SU-DHL-6 (cell line): ENCODE measurements at regions not wholly inside any gene's neighbourhood (a gene's known extent, or its start where the extent isn't known, plus 50 kb on each side); places are given as distances from the start of the nearest gene placed in this dataset.

Experiments used
- H2AFZ ChIP-seq: fragments of 200-600 bp; sonication (generic); 2 replicates; pipeline ENCODE4 v1.6.1; 2014; ENCODE audit warnings: low read depth, mild to moderate bottlenecking, moderate library complexity, mixed read lengths, antibody characterized with exemption, low read length; ENCODE audit not compliant: severe bottlenecking
- H3F3A ChIP-seq: fragments of 200-600 bp; shearing (Covaris generic); 2 replicates; pipeline ENCODE4 v1.6.0; 2016; ENCODE audit warnings: antibody characterized with exemption, mild to moderate bottlenecking; ENCODE audit not compliant: insufficient read depth
- H3K27ac ChIP-seq: fragments of 200-600 bp; sonication (generic); 2 replicates; pipeline ENCODE4 v1.5.1; 2016; ENCODE audit warnings: low read depth, mild to moderate bottlenecking, low read length, moderate library complexity, mixed read lengths
- H3K27me3 ChIP-seq: fragments of 200-600 bp; sonication (generic), shearing (Covaris generic); 2 replicates; pipeline ENCODE4 v1.6.0; 2014; ENCODE audit warnings: mild to moderate bottlenecking, low read length
- H3K36me3 ChIP-seq: fragments of 200-600 bp; sonication (generic); 2 replicates; pipeline ENCODE4 v1.6.1; 2014; ENCODE audit warnings: mild to moderate bottlenecking, low read length, mixed read lengths
- H3K4me2 ChIP-seq: fragments of 300-600, 200-600 bp; shearing (Covaris generic), sonication (generic); 2 replicates; pipeline ENCODE4 v1.6.0; 2014; ENCODE audit warnings: low read length, low read depth, mild to moderate bottlenecking; ENCODE audit not compliant: poor library complexity, severe bottlenecking
- H3K4me3 ChIP-seq: fragments of 200-600 bp; sonication (generic); 2 replicates; pipeline ENCODE4 v1.5.1; 2014; ENCODE audit warnings: antibody characterized with exemption, low read length, mild to moderate bottlenecking, mixed read lengths; ENCODE audit not compliant: insufficient read depth, poor library complexity, severe bottlenecking
- H3K79me2 ChIP-seq: fragments of 200-600 bp; sonication (generic); 2 replicates; pipeline ENCODE4 v1.6.1; 2014; ENCODE audit warnings: mild to moderate bottlenecking, low read length, moderate library complexity; ENCODE audit not compliant: insufficient read depth
- H3K9ac ChIP-seq: fragments of 200-600 bp; sonication (generic); 2 replicates; pipeline ENCODE4 v1.7.0; 2014; ENCODE audit warnings: mild to moderate bottlenecking, low read length
- H3K9me2 ChIP-seq: fragments of 200-600 bp; sonication (generic); replicated peaks from 2 replicates; pipeline ENCODE4 v1.6.1; 2014; ENCODE audit warnings: low read length; ENCODE audit not compliant: insufficient read depth
- H3K9me3 ChIP-seq: fragments of 200-600 bp; sonication (generic); 2 replicates; pipeline ENCODE4 v1.6.1; 2014; ENCODE audit warnings: low read length, mixed read lengths; ENCODE audit not compliant: insufficient read depth
- H4K20me1 ChIP-seq: fragments of 200-600 bp; sonication (generic); 2 replicates; pipeline ENCODE4 v1.6.1; 2014; ENCODE audit warnings: low read depth, mild to moderate bottlenecking, antibody characterized with exemption, low read length, moderate library complexity, mixed read lengths
- CTCF ChIP-seq: fragments of 200-600 bp; sonication (generic); IDR thresholded peaks from one replicate; pipeline ENCODE4 v1.5.1; 2017; ENCODE audit warnings: antibody characterized with exemption, mild to moderate bottlenecking, low read length, moderate library complexity; ENCODE audit not compliant: insufficient read depth, poor library complexity, severe bottlenecking
- EZH2phosphoT487 ChIP-seq: fragments of 200-600 bp; sonication (generic), shearing (Covaris generic); conservative IDR thresholded peaks from 2 replicates; pipeline ENCODE4 v1.6.1; 2018; ENCODE audit warnings: mild to moderate bottlenecking, antibody characterized with exemption, low read length, moderate library complexity, mixed read lengths

GRCh38 chr1:30596891-30597290, 126.5 kb downstream of the MATN1 start:
- Histone ChIP-seq H3K9ac (no peak overlapping the region), H3K4me3 (no peak overlapping the region), H4K20me1 (no peaks in the 10 kb centered on the region), H3K9me2 (no peaks in the 10 kb centered on the region), H2AFZ (no peak overlapping the region), H3K4me2 (no peak overlapping the region), H3K36me3 (no peaks in the 10 kb centered on the region), H3K27me3 (0 out of 2 replicates have a peak, but pooled peaks cover 3% of the 10 kb centered on the region), H3F3A (no peaks in the 10 kb centered on the region), H3K27ac (no peak overlapping the region), H3K79me2 (no peaks in the 10 kb centered on the region), H3K9me3 (no peaks in the 10 kb centered on the region)
- no peak for TF ChIP-seq EZH2phosphoT487
- no peak for TF ChIP-seq CTCF

- Histone ChIP-seq H3F3A (no peaks in the 10 kb centered on the region), H3K27ac (no peak overlapping the region), H3K9me2 (no peaks in the 10 kb centered on the region), H3K4me3 (no peak overlapping the region), H3K9me3 (no peaks in the 10 kb centered on the region), H2AFZ (no peak overlapping the region), H3K36me3 (no peaks in the 10 kb centered on the region), H3K79me2 (no peaks in the 10 kb centered on the region), H3K27me3 (0 out of 2 replicates have a peak, but pooled peaks cover 3% of the 10 kb centered on the region), H4K20me1 (no peaks in the 10 kb centered on the region), H3K9ac (no peak overlapping the region), H3K4me2 (no peak overlapping the region)
- TF ChIP-seq CTCF (no peak), EZH2phosphoT487 (no peak)
Observed at GRCh38 chr1:30596470-30596869, 126.9 kb downstream of the MATN1 start.

- TF ChIP-seq EZH2phosphoT487 (no peak), CTCF (no peak)
- H3K9me3 ChIP-seq = no peaks in the 10 kb centered on the region
- H3F3A ChIP-seq = no peaks in the 10 kb centered on the region
- no peak overlapping the region for H2AFZ ChIP-seq
- H3K27ac ChIP-seq = no peak overlapping the region
- H4K20me1 ChIP-seq = no peaks in the 10 kb centered on the region
- H3K79me2 ChIP-seq = no peaks in the 10 kb centered on the region
- no peak overlapping the region for H3K4me2 ChIP-seq
- H3K9me2 ChIP-seq = no peaks in the 10 kb centered on the region
- H3K27me3 ChIP-seq = no peaks in the 10 kb centered on the region; the same call in 1 of the 2 replicates
- H3K9ac ChIP-seq = no peak overlapping the region
- no peak overlapping the region for H3K4me3 ChIP-seq
- no peaks in the 10 kb centered on the region for H3K36me3 ChIP-seq
Observed at GRCh38 chr1:30589083-30589482, 134.3 kb downstream of the MATN1 start.
